Astrocyte (in vitro differentiated cells and primary cell): ENCODE measurements at regions not wholly inside any gene's neighbourhood (a gene's known extent, or its start where the extent isn't known, plus 50 kb on each side); places are given as distances from the start of the nearest gene placed in this dataset.

Source experiments
- DNase-seq: peaks from one replicate; pipeline ENCODE4 v3.0.0-alpha.2; 2010; ENCODE audit warnings: low read depth
- FAIRE-seq: peaks from 2 replicates; lab custom pipeline; 2011; peaks lifted over from hg19 to GRCh38; lab: Jason Lieb, UNC
- H2AFZ ChIP-seq: 2 replicates; pipeline ENCODE4 v1.6.0; 2012; ENCODE audit warnings: low read depth, low read length, inconsistent platforms
- H3K27ac ChIP-seq: 2 replicates; pipeline ENCODE4 v1.5.1; 2011; ENCODE audit warnings: low read depth, low read length, inconsistent platforms
- H3K27me3 ChIP-seq: 2 replicates; pipeline ENCODE4 v1.6.0; 2011; ENCODE audit warnings: low read length, inconsistent platforms; ENCODE audit not compliant: insufficient read depth
- H3K36me3 ChIP-seq: 2 replicates; pipeline ENCODE4 v1.5.1; 2011; ENCODE audit warnings: low read length, inconsistent platforms; ENCODE audit not compliant: insufficient read depth
- H3K4me1 ChIP-seq: 2 replicates; pipeline ENCODE4 v1.5.1; 2011; ENCODE audit warnings: low read length, inconsistent platforms; ENCODE audit not compliant: insufficient read depth
- H3K4me2 ChIP-seq: 2 replicates; pipeline ENCODE4 v1.6.0; 2012; ENCODE audit warnings: low read length, inconsistent platforms
- H3K4me3 ChIP-seq: 2 replicates; pipeline ENCODE4 v1.5.1; 2011; ENCODE audit warnings: low read depth, mild to moderate bottlenecking, low read length, inconsistent platforms; ENCODE audit not compliant: insufficient read depth
- H3K79me2 ChIP-seq: 2 replicates; pipeline ENCODE4 v1.6.0; 2012; ENCODE audit warnings: mild to moderate bottlenecking, low read length, inconsistent platforms; ENCODE audit not compliant: insufficient read depth
- H3K9ac ChIP-seq: 2 replicates; pipeline ENCODE4 v1.6.0; 2012; ENCODE audit warnings: mild to moderate bottlenecking, low read length, inconsistent platforms
- H3K9me3 ChIP-seq: 2 replicates; pipeline ENCODE4 v1.5.1; 2012; ENCODE audit warnings: low read depth, mild to moderate bottlenecking, low read length, inconsistent platforms; ENCODE audit not compliant: insufficient read depth
- H4K20me1 ChIP-seq: 2 replicates; pipeline ENCODE4 v1.6.0; 2012; ENCODE audit warnings: low read length, inconsistent platforms; ENCODE audit not compliant: insufficient read depth
- H3K27ac Mint-ChIP-seq: one replicate; pipeline ENCODE4 v1.8.0; 2021; ENCODE audit warnings: mild to moderate bottlenecking, mixed read lengths; ENCODE audit not compliant: unreplicated experiment
- H3K27me3 Mint-ChIP-seq: one replicate; pipeline ENCODE4 v1.8.0; 2021; ENCODE audit warnings: low read depth, mixed read lengths; ENCODE audit not compliant: unreplicated experiment
- H3K36me3 Mint-ChIP-seq: one replicate; pipeline ENCODE4 v1.8.0; 2021; ENCODE audit warnings: low read depth, mixed read lengths; ENCODE audit not compliant: unreplicated experiment
- H3K4me1 Mint-ChIP-seq: one replicate; pipeline ENCODE4 v1.8.0; 2021; ENCODE audit warnings: low read depth, mixed read lengths; ENCODE audit not compliant: unreplicated experiment
- H3K4me3 Mint-ChIP-seq: one replicate; pipeline ENCODE4 v1.8.0; 2021; ENCODE audit warnings: mild to moderate bottlenecking, moderate library complexity, mixed read lengths; ENCODE audit not compliant: unreplicated experiment
- H3K9me3 Mint-ChIP-seq: one replicate; pipeline ENCODE4 v1.8.0; 2021; ENCODE audit warnings: mild to moderate bottlenecking, mixed read lengths; ENCODE audit not compliant: unreplicated experiment
- EZH2 ChIP-seq: IDR thresholded peaks from 2 replicates; pipeline ENCODE4 v1.6.1; 2012; ENCODE audit warnings: mild to moderate bottlenecking, low read length, inconsistent platforms; ENCODE audit not compliant: insufficient read depth
- TF ChIP-seq, protein P1 (sequence below): IDR thresholded peaks from 2 replicates; pipeline ENCODE4 v1.5.1; 2011; ENCODE audit warnings: low read depth, mild to moderate bottlenecking, inconsistent platforms, low read length, moderate library complexity; ENCODE audit not compliant: insufficient read depth

DNA sequence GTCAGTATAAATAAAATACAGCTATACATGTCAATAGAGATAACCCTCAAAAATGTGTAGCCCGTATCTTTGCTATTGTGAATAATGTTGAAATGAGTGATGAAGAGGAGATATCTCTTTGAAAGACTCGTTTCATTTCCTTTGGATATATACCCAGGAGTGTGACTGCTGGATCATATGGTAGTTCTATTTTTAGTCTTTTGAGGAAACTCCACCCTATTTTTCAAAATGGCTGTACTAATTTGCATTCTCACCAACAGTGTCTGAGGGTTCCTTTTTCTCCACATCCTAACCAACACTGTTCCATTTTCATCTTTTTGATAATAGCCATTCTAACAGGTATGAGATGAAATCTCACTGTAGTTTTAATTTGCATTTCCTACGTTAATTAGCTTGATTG lies 237.5 kb upstream of the GBE1 start:
- H3K4me1 ChIP-seq: peaks cover 4% of the 10 kb centered on the region
- H3K9ac ChIP-seq: no peak overlapping the region
- H3K79me2 ChIP-seq: no peaks in the 10 kb centered on the region
- H3K4me1 Mint-ChIP-seq: peaks cover 6% of the 10 kb centered on the region
- H3K27me3 ChIP-seq: no peaks in the 10 kb centered on the region
- no peak overlapping the region for H3K4me3 ChIP-seq
- no peak overlapping the region for H2AFZ ChIP-seq
- peaks cover 6% of the 10 kb centered on the region for H3K9me3 Mint-ChIP-seq
- no peaks in the 10 kb centered on the region for H3K36me3 Mint-ChIP-seq
- H3K27ac ChIP-seq: no peak overlapping the region
- no peaks in the 10 kb centered on the region for H3K36me3 ChIP-seq
- TF ChIP-seq, protein P1, sequence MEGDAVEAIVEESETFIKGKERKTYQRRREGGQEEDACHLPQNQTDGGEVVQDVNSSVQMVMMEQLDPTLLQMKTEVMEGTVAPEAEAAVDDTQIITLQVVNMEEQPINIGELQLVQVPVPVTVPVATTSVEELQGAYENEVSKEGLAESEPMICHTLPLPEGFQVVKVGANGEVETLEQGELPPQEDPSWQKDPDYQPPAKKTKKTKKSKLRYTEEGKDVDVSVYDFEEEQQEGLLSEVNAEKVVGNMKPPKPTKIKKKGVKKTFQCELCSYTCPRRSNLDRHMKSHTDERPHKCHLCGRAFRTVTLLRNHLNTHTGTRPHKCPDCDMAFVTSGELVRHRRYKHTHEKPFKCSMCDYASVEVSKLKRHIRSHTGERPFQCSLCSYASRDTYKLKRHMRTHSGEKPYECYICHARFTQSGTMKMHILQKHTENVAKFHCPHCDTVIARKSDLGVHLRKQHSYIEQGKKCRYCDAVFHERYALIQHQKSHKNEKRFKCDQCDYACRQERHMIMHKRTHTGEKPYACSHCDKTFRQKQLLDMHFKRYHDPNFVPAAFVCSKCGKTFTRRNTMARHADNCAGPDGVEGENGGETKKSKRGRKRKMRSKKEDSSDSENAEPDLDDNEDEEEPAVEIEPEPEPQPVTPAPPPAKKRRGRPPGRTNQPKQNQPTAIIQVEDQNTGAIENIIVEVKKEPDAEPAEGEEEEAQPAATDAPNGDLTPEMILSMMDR: no peak
- no peak for TF ChIP-seq EZH2
- H3K27ac Mint-ChIP-seq: no peak overlapping the region
- H3K27me3 Mint-ChIP-seq: no peaks in the 10 kb centered on the region
- FAIRE-seq (no peak), DNase-seq (no peak)
- H3K9me3 ChIP-seq: no peaks in the 10 kb centered on the region
- no peaks in the 10 kb centered on the region for H4K20me1 ChIP-seq
- H3K4me2 ChIP-seq: no peak overlapping the region
- H3K4me3 Mint-ChIP-seq: no peak overlapping the region

DNA sequence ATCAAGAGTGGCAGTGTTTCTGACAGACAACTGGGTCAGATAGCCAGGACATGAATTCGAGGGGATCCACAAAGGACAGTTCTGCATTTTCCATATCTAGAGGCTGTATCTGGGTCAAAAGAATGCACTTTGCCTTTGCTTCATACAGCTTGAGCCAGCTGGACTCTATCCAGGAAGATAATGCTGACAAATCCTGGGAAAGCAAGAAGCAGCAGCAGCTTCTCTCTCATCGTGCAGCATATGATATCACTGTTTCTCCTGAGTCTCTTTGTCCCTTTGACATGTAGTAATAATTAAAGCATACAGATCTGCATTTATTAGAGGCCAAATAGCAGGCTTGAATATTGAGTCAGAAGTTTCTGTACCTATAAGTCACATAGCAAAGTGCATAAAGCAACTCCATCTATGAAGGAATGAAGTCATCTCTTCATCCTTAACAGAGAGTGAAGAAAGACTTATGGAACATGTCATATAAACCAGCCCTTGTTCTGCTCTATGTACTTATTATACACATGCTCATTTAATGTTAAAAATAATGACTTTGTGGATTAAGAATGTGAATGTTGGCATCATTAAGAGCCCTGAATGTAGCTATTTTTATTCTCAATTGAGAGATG lies 236.8 kb upstream of the GBE1 start:
- Histone ChIP-seq H3K4me3 (no peak overlapping the region), H4K20me1 (no peaks in the 10 kb centered on the region), H3K36me3 (no peaks in the 10 kb centered on the region), H2AFZ (no peak overlapping the region), H3K27ac (no peak overlapping the region), H3K4me1 (peaks cover 3% of the 10 kb centered on the region), H3K9me3 (no peaks in the 10 kb centered on the region), H3K79me2 (no peaks in the 10 kb centered on the region), H3K27me3 (no peaks in the 10 kb centered on the region), H3K9ac (no peak overlapping the region), H3K4me2 (no peak overlapping the region)
- Mint-ChIP-seq H3K4me1 (peaks cover 6% of the 10 kb centered on the region), H3K27ac (no peak overlapping the region), H3K27me3 (no peaks in the 10 kb centered on the region), H3K9me3 (peaks cover 6% of the 10 kb centered on the region), H3K4me3 (no peak overlapping the region), H3K36me3 (no peaks in the 10 kb centered on the region)
- TF ChIP-seq, protein P1: no peak
- TF ChIP-seq EZH2: no peak
- DNase-seq: peak; percentile 62
- FAIRE-seq: no peak

DNA sequence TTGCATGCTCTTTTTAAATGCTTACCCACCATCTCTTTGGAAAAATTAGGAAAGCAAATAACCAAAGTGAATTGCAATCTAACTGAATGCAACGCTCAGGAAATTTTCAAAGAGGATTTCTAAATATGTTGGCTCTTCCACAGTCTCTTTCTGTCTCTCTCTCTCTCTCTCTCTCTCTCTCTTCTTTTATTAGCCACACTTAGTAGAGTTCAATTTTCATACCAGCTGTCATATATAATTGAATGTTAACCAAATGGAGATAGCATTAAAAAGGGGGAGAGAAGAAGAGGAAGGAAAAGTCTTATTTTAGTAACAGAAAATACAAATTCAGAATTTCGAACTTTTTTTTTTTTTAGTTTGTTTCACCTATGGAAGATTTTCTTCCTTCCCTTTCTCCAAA lies 235.9 kb upstream of the GBE1 start:
- no peak for DNase-seq
- H3K4me2 ChIP-seq: no peak overlapping the region

More for the DNA sequence above, 235.9 kb upstream of the GBE1 start:
- Mint-ChIP-seq H3K4me1 (peaks cover 6% of the 10 kb centered on the region), H3K27me3 (no peaks in the 10 kb centered on the region), H3K27ac (no peak overlapping the region), H3K9me3 (peaks cover 6% of the 10 kb centered on the region), H3K4me3 (no peak overlapping the region), H3K36me3 (no peaks in the 10 kb centered on the region)
- Histone ChIP-seq H4K20me1 (no peaks in the 10 kb centered on the region), H3K27me3 (no peaks in the 10 kb centered on the region), H2AFZ (no peak overlapping the region), H3K36me3 (no peaks in the 10 kb centered on the region), H3K27ac (no peak overlapping the region), H3K9me3 (no peaks in the 10 kb centered on the region), H3K79me2 (no peaks in the 10 kb centered on the region), H3K4me3 (no peak overlapping the region), H3K4me1 (no peaks in the 10 kb centered on the region), H3K9ac (no peak overlapping the region)
- TF ChIP-seq, protein P1: no peak
- TF ChIP-seq EZH2: no peak
- FAIRE-seq: no peak
